WTC11 (cell line): ENCODE measurements at regions not wholly inside any gene's neighbourhood (a gene's known extent, or its start where the extent isn't known, plus 50 kb on each side); places are given as distances from the start of the nearest gene placed in this dataset.

ENCODE experiments used
- ATAC-seq: fragments of 200-7000 bp; cut with Tn5 transposase; 2 replicates; pipeline ENCODE4 v1.10.0; 2021; ENCODE audit warnings: mild to moderate bottlenecking, moderate library complexity
- CTCF ChIA-PET: fragments of 300-600 bp; sonication (Branson Sonifier 250); formaldehyde crosslinking; loops from one replicate; lab custom pipeline; 2021; ENCODE audit warnings: antibody characterized with exemption; lab: Charles Lee
- POLR2A ChIA-PET: fragments of 350-600 bp; sonication (Branson Sonifier 250); formaldehyde crosslinking; loops from one replicate; lab custom pipeline; 2021; ENCODE audit warnings: antibody characterized with exemption; lab: Charles Lee
- DNase-seq: peaks from one replicate; pipeline ENCODE4 v3.0.0; 2021; ENCODE audit warnings: low spot score
- H3K27ac Mint-ChIP-seq: 2 replicates; pipeline ENCODE4 v1.8.0; 2021; ENCODE audit warnings: mixed read lengths
- H3K27me3 Mint-ChIP-seq: 2 replicates; pipeline ENCODE4 v1.8.0; 2021; ENCODE audit warnings: low read depth, mild to moderate bottlenecking, moderate library complexity, mixed read lengths
- H3K36me3 Mint-ChIP-seq: 2 replicates; pipeline ENCODE4 v1.8.0; 2021; ENCODE audit warnings: mixed read lengths
- H3K4me1 Mint-ChIP-seq: 2 replicates; pipeline ENCODE4 v1.8.0; 2022; ENCODE audit warnings: mixed read lengths
- H3K4me3 Mint-ChIP-seq: 2 replicates; pipeline ENCODE4 v1.8.0; 2021; ENCODE audit warnings: mild to moderate bottlenecking, moderate library complexity, mixed read lengths
- H3K9me3 Mint-ChIP-seq: 2 replicates; pipeline ENCODE4 v1.8.0; 2021; ENCODE audit warnings: mixed read lengths
- EMX1 ChIP-seq: fragments of 250-450 bp; sonication (Bioruptor Pico); IDR thresholded peaks from 2 replicates; pipeline ENCODE4 v1.8.0; 2021; ENCODE audit warnings: mild to moderate bottlenecking
- FOXJ3 ChIP-seq: sonication (generic); formaldehyde crosslinking; IDR thresholded peaks from 2 replicates; pipeline ENCODE4 v1.9.0; 2021; ENCODE audit warnings: missing genetic modification reagents, mild to moderate bottlenecking, borderline replicate concordance
- FOXK1 ChIP-seq: sonication (generic); formaldehyde crosslinking; IDR thresholded peaks from 2 replicates; pipeline ENCODE4 v1.8.0; 2022; ENCODE audit warnings: mild to moderate bottlenecking, moderate library complexity, missing genetic modification reagents
- FOXP1 ChIP-seq: sonication (generic); formaldehyde crosslinking; IDR thresholded peaks from 2 replicates; pipeline ENCODE4 v1.8.0; 2022; ENCODE audit warnings: missing genetic modification reagents, mild to moderate bottlenecking, moderate library complexity, borderline replicate concordance
- GTF2I ChIP-seq: fragments of 250-450 bp; sonication (Bioruptor Pico); conservative IDR thresholded peaks from 2 replicates; pipeline ENCODE4 v1.4.0; 2021; ENCODE audit warnings: mild to moderate bottlenecking
- JUN ChIP-seq: sonication (generic); formaldehyde crosslinking; IDR thresholded peaks from 2 replicates; pipeline ENCODE4 v1.8.0; 2023; ENCODE audit warnings: mild to moderate bottlenecking, missing genetic modification reagents
- NFE2L1 ChIP-seq: sonication (generic); formaldehyde crosslinking; IDR thresholded peaks from 2 replicates; pipeline ENCODE4 v1.8.1; 2023; ENCODE audit warnings: missing genetic modification reagents
- NR3C1 ChIP-seq: sonication (generic); formaldehyde crosslinking; conservative IDR thresholded peaks from 2 replicates; pipeline ENCODE4 v1.8.1; 2023; ENCODE audit warnings: low read depth, mild to moderate bottlenecking, missing genetic modification reagents
- PRRX2 ChIP-seq: fragments of 250-450 bp; sonication (Bioruptor Pico); IDR thresholded peaks from 2 replicates; pipeline ENCODE4 v1.8.0; 2021; ENCODE audit warnings: mild to moderate bottlenecking
- SMAD3 ChIP-seq: sonication (generic); formaldehyde crosslinking; IDR thresholded peaks from 2 replicates; pipeline ENCODE4 v1.8.0; 2022; ENCODE audit warnings: missing genetic modification reagents, mild to moderate bottlenecking, borderline replicate concordance
- SMAD4 ChIP-seq: sonication (generic); formaldehyde crosslinking; IDR thresholded peaks from 2 replicates; pipeline ENCODE4 v1.8.0; 2022; ENCODE audit warnings: mild to moderate bottlenecking, missing genetic modification reagents
- ZNF232 ChIP-seq: sonication (generic); formaldehyde crosslinking; IDR thresholded peaks from 2 replicates; pipeline ENCODE4 v1.8.0; 2022; ENCODE audit warnings: mild to moderate bottlenecking, missing genetic modification reagents
- ZNF263 ChIP-seq: sonication (generic); formaldehyde crosslinking; IDR thresholded peaks from 2 replicates; pipeline ENCODE4 v1.8.1; 2022; ENCODE audit warnings: low read depth, mild to moderate bottlenecking, moderate library complexity, missing genetic modification reagents
- ZNF416 ChIP-seq: fragments of 250-450 bp; sonication (Bioruptor Pico); IDR thresholded peaks from 2 replicates; pipeline ENCODE4 v1.9.0; 2021; ENCODE audit warnings: mild to moderate bottlenecking, inconsistent platforms
- ZNF423 ChIP-seq: fragments of 250-450 bp; sonication (Bioruptor Pico); IDR thresholded peaks from 2 replicates; pipeline ENCODE4 v2.1.2; 2022; ENCODE audit warnings: mild to moderate bottlenecking, moderate library complexity
- ZNF671 ChIP-seq: fragments of 250-450 bp; sonication (Bioruptor Pico); IDR thresholded peaks from 2 replicates; pipeline ENCODE4 v1.8.0; 2021; ENCODE audit warnings: mild to moderate bottlenecking
- TF ChIP-seq, protein P1 (sequence below): sonication (generic); formaldehyde crosslinking; IDR thresholded peaks from 2 replicates; pipeline ENCODE4 v1.8.0; 2023; ENCODE audit warnings: missing genetic modification reagents
- TF ChIP-seq, protein P2 (sequence below): sonication (generic); formaldehyde crosslinking; IDR thresholded peaks from 2 replicates; pipeline ENCODE4 v1.8.1; 2022; ENCODE audit warnings: mild to moderate bottlenecking, moderate library complexity, missing genetic modification reagents
- TF ChIP-seq, protein P3 (sequence below): fragments of 250-450 bp; sonication (Bioruptor Pico); conservative IDR thresholded peaks from 2 replicates; pipeline ENCODE4 v1.9.0; 2021; ENCODE audit warnings: mild to moderate bottlenecking
- TF ChIP-seq, protein P4 (sequence below): fragments of 250-450 bp; sonication (Bioruptor Pico); IDR thresholded peaks from 2 replicates; pipeline ENCODE4 v1.8.0; 2021; ENCODE audit warnings: mild to moderate bottlenecking

- no peak overlapping the region for H3K27ac Mint-ChIP-seq
- H3K4me3 Mint-ChIP-seq, result no peak overlapping the region
- no peak for ATAC-seq
- peaks cover 32% of the 10 kb centered on the region for H3K9me3 Mint-ChIP-seq
- ChIA-PET POLR2A (no interaction called here), CTCF (no interaction called here)
- peaks cover 22% of the 10 kb centered on the region for H3K36me3 Mint-ChIP-seq
- no peaks in the 10 kb centered on the region for H3K4me1 Mint-ChIP-seq
- H3K27me3 Mint-ChIP-seq, result no peaks in the 10 kb centered on the region; the same call in 1 of the 2 replicates
- DNase-seq, result no peak
- TF ChIP-seq, protein P1, sequence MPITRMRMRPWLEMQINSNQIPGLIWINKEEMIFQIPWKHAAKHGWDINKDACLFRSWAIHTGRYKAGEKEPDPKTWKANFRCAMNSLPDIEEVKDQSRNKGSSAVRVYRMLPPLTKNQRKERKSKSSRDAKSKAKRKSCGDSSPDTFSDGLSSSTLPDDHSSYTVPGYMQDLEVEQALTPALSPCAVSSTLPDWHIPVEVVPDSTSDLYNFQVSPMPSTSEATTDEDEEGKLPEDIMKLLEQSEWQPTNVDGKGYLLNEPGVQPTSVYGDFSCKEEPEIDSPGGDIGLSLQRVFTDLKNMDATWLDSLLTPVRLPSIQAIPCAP (CRISPR knock-in tag), result no peak
- TF ChIP-seq FOXP1 (CRISPR knock-in tag) (no peak), EMX1 (CRISPR knock-in tag) (no peak)
Observed at GRCh38 chr4:161287678-161288352, 876.0 kb downstream of the FSTL5 start.

GRCh38 chr4:161285461-161285860 is 878.3 kb downstream of the FSTL5 start:
- no peaks in the 10 kb centered on the region for H3K27me3 Mint-ChIP-seq
- ATAC-seq (no peak), DNase-seq (no peak)
- H3K9me3 Mint-ChIP-seq, result peaks cover 20% of the 10 kb centered on the region
- H3K36me3 Mint-ChIP-seq, result peaks cover 10% of the 10 kb centered on the region
- TF ChIP-seq ZNF263 (CRISPR knock-in tag), result no peak
- no peak for TF ChIP-seq GTF2I (CRISPR knock-in tag)
- TF ChIP-seq ZNF416 (CRISPR knock-in tag), result no peak
- TF ChIP-seq, protein P2, sequence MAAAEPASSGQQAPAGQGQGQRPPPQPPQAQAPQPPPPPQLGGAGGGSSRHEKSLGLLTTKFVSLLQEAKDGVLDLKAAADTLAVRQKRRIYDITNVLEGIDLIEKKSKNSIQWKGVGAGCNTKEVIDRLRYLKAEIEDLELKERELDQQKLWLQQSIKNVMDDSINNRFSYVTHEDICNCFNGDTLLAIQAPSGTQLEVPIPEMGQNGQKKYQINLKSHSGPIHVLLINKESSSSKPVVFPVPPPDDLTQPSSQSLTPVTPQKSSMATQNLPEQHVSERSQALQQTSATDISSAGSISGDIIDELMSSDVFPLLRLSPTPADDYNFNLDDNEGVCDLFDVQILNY, result no peak
- TF ChIP-seq PRRX2 (CRISPR knock-in tag), result no peak
- no peak for TF ChIP-seq SMAD3 (CRISPR knock-in tag)
- no peak for TF ChIP-seq JUN (CRISPR knock-in tag)
- TF ChIP-seq, protein P3, sequence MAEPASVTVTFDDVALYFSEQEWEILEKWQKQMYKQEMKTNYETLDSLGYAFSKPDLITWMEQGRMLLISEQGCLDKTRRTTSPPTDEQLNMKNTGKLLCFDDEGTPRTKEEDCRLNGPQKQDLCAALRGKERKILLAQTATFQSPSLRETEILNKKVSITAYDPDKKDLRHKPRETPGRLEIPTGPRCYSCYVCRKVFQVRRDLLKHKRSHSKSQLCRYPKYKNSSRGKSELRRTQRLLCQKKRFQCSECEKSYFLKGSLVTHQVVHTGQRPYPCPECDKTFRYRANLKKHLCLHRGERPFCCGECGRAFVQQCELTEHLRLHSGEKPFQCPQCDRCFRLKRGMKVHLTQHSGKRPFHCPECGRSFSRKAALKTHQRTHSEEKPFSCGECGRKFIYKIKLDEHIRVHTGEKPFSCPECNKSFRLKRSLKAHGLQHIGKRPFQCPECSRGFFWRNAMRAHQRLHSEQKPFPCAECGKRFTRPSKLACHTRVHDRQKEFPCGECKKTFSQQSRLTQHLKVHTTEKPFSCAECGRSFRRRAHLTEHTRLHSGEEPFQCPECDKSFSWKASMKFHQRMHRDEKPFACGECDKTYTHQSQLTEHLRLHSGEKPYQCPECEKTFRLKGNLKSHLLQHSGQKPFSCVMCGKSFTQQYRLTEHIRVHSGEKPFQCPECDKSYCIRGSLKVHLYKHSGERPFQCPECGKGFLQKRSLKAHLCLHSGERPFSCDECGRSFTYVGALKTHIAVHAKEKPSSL (CRISPR knock-in tag), result no peak
- no peak for TF ChIP-seq SMAD4 (CRISPR knock-in tag)
- TF ChIP-seq NR3C1 (CRISPR knock-in tag), result no peak
- TF ChIP-seq FOXK1 (CRISPR knock-in tag), result no peak
- TF ChIP-seq ZNF232, result no peak
- no peak for TF ChIP-seq NFE2L1 (CRISPR knock-in tag)
- no peak for TF ChIP-seq ZNF423
- TF ChIP-seq, protein P4, sequence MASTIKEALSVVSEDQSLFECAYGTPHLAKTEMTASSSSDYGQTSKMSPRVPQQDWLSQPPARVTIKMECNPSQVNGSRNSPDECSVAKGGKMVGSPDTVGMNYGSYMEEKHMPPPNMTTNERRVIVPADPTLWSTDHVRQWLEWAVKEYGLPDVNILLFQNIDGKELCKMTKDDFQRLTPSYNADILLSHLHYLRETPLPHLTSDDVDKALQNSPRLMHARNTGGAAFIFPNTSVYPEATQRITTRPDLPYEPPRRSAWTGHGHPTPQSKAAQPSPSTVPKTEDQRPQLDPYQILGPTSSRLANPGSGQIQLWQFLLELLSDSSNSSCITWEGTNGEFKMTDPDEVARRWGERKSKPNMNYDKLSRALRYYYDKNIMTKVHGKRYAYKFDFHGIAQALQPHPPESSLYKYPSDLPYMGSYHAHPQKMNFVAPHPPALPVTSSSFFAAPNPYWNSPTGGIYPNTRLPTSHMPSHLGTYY (CRISPR knock-in tag), result no peak
- H3K27ac Mint-ChIP-seq, result no peak overlapping the region
- H3K4me1 Mint-ChIP-seq, result no peaks in the 10 kb centered on the region
- POLR2A ChIA-PET, result no interaction called here
- CTCF ChIA-PET, result no interaction called here
- H3K4me3 Mint-ChIP-seq, result no peak overlapping the region

GRCh38 chr4:161280929-161281328 is 882.9 kb downstream of the FSTL5 start:
- no peaks in the 10 kb centered on the region for H3K4me1 Mint-ChIP-seq
- peaks cover 9% of the 10 kb centered on the region for H3K9me3 Mint-ChIP-seq
- DNase-seq (no peak), ATAC-seq (no peak)
- CTCF ChIA-PET, result no interaction called here
- H3K4me3 Mint-ChIP-seq, result no peak overlapping the region
- POLR2A ChIA-PET, result no interaction called here
- TF ChIP-seq ZNF671 (CRISPR knock-in tag) (no peak), FOXJ3 (CRISPR knock-in tag) (no peak)
- H3K27me3 Mint-ChIP-seq, result no peaks in the 10 kb centered on the region
- no peak overlapping the region for H3K27ac Mint-ChIP-seq
- H3K36me3 Mint-ChIP-seq, result no peaks in the 10 kb centered on the region; the same call in 1 of the 2 replicates
